ENCODE measurements at regions not wholly inside any gene's neighbourhood (a gene's known extent, or its start where the extent isn't known, plus 50 kb on each side); places are given as distances from the start of the nearest gene placed in this dataset.

DNA sequence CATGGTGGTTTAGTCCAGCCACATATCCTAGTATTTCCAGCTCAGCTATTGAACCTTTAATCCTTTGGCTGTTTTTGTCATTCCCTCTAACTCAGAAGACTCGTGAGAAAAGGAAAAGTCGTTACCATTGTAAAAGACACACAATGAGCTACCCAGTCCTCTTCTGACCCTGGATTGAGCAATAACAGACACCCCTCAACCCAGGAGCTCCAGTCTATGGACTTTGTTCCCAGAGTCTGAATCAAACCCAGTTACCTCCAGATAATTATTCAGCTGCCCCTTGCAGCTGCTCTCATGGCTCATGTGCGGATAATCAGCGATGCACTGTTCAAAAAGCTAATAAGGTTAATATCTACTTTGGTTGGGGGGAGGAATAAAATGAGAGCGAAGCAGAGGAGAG, 402.4 kb downstream of the BTG1 start:
- TF ChIP-seq, protein P1, sequence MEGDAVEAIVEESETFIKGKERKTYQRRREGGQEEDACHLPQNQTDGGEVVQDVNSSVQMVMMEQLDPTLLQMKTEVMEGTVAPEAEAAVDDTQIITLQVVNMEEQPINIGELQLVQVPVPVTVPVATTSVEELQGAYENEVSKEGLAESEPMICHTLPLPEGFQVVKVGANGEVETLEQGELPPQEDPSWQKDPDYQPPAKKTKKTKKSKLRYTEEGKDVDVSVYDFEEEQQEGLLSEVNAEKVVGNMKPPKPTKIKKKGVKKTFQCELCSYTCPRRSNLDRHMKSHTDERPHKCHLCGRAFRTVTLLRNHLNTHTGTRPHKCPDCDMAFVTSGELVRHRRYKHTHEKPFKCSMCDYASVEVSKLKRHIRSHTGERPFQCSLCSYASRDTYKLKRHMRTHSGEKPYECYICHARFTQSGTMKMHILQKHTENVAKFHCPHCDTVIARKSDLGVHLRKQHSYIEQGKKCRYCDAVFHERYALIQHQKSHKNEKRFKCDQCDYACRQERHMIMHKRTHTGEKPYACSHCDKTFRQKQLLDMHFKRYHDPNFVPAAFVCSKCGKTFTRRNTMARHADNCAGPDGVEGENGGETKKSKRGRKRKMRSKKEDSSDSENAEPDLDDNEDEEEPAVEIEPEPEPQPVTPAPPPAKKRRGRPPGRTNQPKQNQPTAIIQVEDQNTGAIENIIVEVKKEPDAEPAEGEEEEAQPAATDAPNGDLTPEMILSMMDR (IDR thresholded peaks at IDR 0.05): no peak

DNA sequence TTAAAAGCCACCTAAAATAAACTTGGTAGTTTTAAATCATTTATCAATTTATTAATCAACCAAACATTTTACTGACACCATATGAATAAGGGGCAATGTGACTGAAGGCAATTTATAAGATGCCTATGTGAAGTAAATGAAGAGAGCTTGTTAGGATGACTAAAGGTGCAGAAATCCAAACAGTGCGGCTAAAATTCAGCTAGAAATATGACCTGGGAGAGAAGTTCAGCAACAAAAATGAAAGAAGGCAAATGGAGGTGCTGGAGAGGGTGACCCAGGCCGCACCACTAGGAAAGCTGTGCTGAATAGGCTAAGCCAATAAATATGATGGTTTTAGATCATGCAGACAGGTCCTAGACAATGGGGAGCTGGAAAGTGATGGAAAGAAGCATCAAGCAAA, 403.7 kb downstream of the BTG1 start:
- TF ChIP-seq, protein P1 (IDR thresholded peaks at IDR 0.05): no peak

DNA sequence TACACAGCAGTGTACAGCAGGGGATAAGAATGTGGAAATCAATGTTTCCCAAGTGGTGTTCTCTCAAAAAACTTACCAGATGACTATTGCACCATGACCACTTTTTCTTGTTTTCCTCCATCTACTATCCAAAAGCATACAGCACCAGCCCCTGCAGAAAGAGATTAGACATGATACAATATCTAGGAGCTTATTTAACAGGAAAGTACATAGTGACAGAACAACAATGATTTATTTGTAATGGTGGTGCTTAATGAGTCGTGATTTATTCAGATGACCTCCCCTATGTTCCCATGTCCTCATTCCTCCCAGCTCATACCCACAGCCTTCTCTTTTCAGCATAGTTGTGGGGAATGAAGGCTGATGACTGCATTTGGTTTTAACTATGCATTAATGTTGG, 413.6 kb downstream of the BTG1 start:
- TF ChIP-seq, protein P1 (IDR thresholded peaks at IDR 0.05): no peak

DNA sequence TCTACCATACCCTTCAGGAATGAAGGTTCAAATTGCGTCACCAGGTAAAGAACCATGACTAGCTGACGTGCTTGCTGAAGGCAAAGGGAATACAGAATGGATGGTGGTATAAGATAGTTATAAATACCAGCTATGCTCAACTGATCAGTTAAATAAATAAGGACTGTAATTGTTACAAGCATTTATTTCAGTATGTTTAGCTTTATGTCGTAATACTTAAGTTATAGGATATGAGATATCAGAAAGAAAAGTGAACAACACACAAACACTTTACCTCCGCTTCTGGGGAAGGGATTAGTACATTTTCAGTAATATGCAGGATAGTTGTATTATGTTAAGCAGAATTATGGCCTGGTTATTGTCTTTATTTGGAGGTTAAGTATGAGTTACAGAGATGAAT, 416.1 kb downstream of the BTG1 start:
- TF ChIP-seq, protein P1 (IDR thresholded peaks at IDR 0.05): no peak

DNA sequence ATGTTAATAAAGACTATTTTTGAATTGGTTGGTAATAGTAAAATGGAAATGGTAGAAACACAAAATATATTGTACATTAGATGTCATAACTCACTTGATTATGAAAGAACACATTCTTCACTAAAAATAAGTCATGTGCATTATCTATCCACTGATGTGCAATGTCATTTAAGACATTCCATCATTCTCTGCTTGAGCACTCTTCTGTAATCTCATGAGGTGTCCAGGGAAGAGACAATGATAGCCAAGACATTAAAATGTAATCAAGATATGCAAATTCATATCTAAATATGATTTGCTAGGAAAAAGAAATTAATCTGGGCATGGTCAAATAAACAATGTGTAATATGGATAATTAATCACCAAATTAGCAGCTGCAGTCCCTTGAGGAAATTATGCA, 422.5 kb downstream of the BTG1 start:
- TF ChIP-seq, protein P1 (IDR thresholded peaks at IDR 0.05): no peak

DNA sequence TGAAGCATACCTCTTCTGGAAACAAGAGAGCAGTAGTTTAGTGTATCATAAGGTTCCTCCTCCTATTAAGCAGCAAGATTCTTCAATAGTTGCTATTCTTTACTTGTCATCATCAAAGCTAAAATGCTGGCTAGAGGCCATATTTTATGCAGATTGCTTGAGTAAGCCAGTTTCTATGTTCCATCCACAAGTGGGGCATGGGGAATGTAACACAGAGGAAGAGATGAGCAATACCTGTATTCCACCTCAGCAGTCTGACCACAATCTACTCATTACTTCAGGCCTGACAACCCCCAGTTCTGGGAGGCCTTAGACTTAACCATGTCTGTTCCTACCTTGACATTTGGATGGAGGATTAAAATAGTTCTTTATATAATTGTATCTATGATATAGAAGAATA, 423.6 kb downstream of the BTG1 start:
- TF ChIP-seq, protein P1 (IDR thresholded peaks at IDR 0.05): no peak

DNA sequence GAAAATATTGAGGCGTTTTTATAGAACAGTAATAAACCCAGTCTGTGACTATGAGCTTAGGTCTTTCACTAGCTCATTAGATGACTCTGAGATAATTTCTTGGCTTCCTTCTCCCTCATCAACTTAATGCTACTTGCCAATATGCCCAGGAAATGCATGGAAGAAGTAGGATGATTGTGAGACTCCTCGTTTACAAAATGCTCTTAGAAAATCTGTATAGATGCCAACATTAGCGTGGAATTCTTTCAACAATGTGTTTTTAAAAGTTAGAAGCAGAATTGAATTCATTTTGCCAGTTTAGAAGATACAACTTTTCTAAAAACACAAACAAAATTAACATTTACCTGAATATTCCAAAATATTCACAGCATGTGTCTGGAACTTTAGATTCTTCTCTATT, 424.6 kb downstream of the BTG1 start:
- TF ChIP-seq, protein P1 (IDR thresholded peaks at IDR 0.05): no peak

DNA sequence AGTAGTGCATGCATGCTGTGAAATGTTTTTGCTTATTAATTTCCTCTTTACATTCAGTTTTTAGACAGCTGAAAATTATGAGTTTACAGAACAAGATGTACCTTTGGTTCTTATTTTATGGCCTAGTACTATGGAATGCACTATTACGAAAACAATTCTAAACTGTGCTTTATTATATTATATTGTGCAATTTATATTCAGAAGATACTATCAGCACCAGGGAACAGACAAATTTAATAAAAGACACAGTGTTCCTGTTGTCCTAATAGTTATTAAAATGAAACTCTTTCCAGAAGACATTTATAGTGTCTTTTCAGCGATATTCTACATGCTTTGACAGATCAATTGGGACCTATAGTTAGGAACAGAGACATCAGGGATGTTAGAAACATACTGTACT, 427.3 kb downstream of the BTG1 start:
- TF ChIP-seq, protein P1 (IDR thresholded peaks at IDR 0.05): no peak
